Kidney (tissue), 13 donors: ENCODE measurements at regions not wholly inside any gene's neighbourhood (a gene's known extent, or its start where the extent isn't known, plus 50 kb on each side); places are given as distances from the start of the nearest gene placed in this dataset.

ENCODE experiments used
- DNase-seq, 5 donors: peaks; one replicate each; pipeline ENCODE4 v3.0.0-alpha.2; 2013 to 2020
- FAIRE-seq: peaks from 2 replicates; lab custom pipeline; 2012; peaks lifted over from hg19 to GRCh38; lab: Jason Lieb, UNC
- H3K27ac ChIP-seq, 2 donors: one replicate each; pipeline ENCODE4 v1.7.0; 2013; ENCODE audit warnings: low read depth in 2 of 2, low read length in 2 of 2, inconsistent platforms in 1 of 2
- H3K27me3 ChIP-seq: one replicate; pipeline ENCODE4 v1.7.1; 2013; ENCODE audit warnings: low read length, inconsistent platforms; ENCODE audit not compliant: control insufficient read depth, insufficient read depth
- H3K36me3 ChIP-seq, 3 donors: one replicate each; pipeline versions ENCODE4 v1.7.0 to v1.7.1; 2013; ENCODE audit warnings: low read length in 3 of 3, control low read depth in 1 of 3, inconsistent platforms in 1 of 3; ENCODE audit not compliant: insufficient read depth in 3 of 3, control insufficient read depth in 2 of 3
- H3K4me1 ChIP-seq, 3 donors: one replicate each; pipeline versions ENCODE4 v1.7.0 to v1.7.1; 2013; ENCODE audit warnings: low read length in 3 of 3, inconsistent platforms in 1 of 3, low read depth in 1 of 3; ENCODE audit not compliant: control insufficient read depth in 2 of 3, insufficient read depth in 2 of 3
- H3K4me3 ChIP-seq, 3 donors: one replicate each; pipeline versions ENCODE4 v1.7.0 to v1.8.1; 2013; ENCODE audit warnings: low read length in 3 of 3, control low read depth in 1 of 3, inconsistent platforms in 1 of 3
- H3K9ac ChIP-seq, 3 donors: one replicate each; pipeline versions ENCODE4 v1.7.0 to v1.7.1; 2013; ENCODE audit warnings: low read length in 3 of 3, control low read depth in 1 of 3, inconsistent platforms in 1 of 3
- H3K9me3 ChIP-seq, 3 donors: one replicate each; pipeline versions ENCODE4 v1.7.0 to v1.7.1; 2013; ENCODE audit warnings: low read length in 3 of 3, control low read depth in 1 of 3, inconsistent platforms in 1 of 3; ENCODE audit not compliant: control insufficient read depth in 2 of 3, insufficient read depth in 1 of 3
- intact Hi-C: fragments of 100-400 bp; cut with DNase I; formaldehyde crosslinking; loops from one replicate; pipeline ENCODE4 v1.11.1; 2022
- TF ChIP-seq, protein P1 (sequence below): IDR thresholded peaks from 3 replicates; pipeline ENCODE4 v1.5.1; 2012; ENCODE audit warnings: mild to moderate bottlenecking, moderate library complexity, borderline replicate concordance; ENCODE audit not compliant: insufficient read depth; ENCODE audit errors: extremely low read depth
- donor health status: control.
- donor health status: control.
- donor health status: control.
- donor health status: control.
- donor health status: control.
- donor health status: DM: yes; HTN: yes; CAD: no.
- donor health status: Normal renal cell carcinoma (clear cell type).

DNA sequence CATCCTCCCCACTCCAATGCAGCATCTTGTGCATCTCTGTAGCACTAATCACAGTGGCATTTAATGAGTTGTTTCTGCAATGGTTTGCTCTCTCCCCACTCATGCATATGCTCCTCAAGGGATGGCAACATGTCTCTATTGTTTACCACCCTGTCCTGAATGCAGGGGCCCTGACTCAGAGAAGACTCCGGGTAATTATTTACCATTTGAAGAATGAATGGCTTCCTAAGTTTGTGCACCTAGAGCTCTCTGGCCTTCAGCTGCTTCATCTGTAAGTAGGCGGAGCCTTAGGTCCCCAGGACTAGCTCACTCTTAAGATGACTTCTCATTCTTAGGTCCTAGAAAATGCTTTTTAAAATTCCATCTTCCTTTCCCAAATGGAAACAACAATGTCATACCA is 63.7 kb upstream of the IGSF21 start:
- TF ChIP-seq, protein P1, sequence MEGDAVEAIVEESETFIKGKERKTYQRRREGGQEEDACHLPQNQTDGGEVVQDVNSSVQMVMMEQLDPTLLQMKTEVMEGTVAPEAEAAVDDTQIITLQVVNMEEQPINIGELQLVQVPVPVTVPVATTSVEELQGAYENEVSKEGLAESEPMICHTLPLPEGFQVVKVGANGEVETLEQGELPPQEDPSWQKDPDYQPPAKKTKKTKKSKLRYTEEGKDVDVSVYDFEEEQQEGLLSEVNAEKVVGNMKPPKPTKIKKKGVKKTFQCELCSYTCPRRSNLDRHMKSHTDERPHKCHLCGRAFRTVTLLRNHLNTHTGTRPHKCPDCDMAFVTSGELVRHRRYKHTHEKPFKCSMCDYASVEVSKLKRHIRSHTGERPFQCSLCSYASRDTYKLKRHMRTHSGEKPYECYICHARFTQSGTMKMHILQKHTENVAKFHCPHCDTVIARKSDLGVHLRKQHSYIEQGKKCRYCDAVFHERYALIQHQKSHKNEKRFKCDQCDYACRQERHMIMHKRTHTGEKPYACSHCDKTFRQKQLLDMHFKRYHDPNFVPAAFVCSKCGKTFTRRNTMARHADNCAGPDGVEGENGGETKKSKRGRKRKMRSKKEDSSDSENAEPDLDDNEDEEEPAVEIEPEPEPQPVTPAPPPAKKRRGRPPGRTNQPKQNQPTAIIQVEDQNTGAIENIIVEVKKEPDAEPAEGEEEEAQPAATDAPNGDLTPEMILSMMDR = no peak
- H3K27ac ChIP-seq = no peak overlapping the region
- intact Hi-C loops = no loop called here
- H3K4me3 ChIP-seq = no peak overlapping the region
- no peaks in the 10 kb centered on the region for H3K4me1 ChIP-seq
- H3K9me3 ChIP-seq = no peaks in the 10 kb centered on the region
- FAIRE-seq = no peak
- DNase-seq = no peak
- H3K27me3 ChIP-seq = no peaks in the 10 kb centered on the region
- no peak overlapping the region for H3K9ac ChIP-seq
- H3K36me3 ChIP-seq = no peaks in the 10 kb centered on the region

DNA sequence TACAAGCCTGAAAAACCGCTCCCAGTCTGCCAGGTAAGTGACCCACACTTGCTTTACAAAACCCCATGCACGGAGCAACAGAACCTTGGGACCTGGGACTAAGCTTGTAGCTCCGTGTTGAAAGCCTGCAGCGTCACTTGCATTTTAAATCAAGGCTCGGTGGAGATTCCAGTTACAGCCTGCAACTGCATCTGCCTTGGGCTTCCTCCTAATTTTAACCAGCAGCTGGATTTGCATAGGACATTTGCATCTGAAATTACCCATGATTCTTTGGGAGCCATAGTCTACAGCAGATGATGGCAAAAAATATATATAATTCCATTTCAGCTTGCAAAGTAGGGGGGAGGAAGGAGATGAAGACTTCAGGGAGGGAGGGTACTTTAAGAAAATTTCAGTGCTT is 62.4 kb upstream of the IGSF21 start:
- H3K36me3 ChIP-seq = no peaks in the 10 kb centered on the region
- intact Hi-C loops = no loop called here
- no peaks in the 10 kb centered on the region for H3K9me3 ChIP-seq
- H3K27me3 ChIP-seq = no peaks in the 10 kb centered on the region
- FAIRE-seq (no peak), DNase-seq (no peak)
- H3K9ac ChIP-seq = no peak overlapping the region
- no peak overlapping the region for H3K4me3 ChIP-seq
- TF ChIP-seq, protein P1 = no peak
- no peaks in the 10 kb centered on the region for H3K4me1 ChIP-seq
- no peak overlapping the region for H3K27ac ChIP-seq

DNA sequence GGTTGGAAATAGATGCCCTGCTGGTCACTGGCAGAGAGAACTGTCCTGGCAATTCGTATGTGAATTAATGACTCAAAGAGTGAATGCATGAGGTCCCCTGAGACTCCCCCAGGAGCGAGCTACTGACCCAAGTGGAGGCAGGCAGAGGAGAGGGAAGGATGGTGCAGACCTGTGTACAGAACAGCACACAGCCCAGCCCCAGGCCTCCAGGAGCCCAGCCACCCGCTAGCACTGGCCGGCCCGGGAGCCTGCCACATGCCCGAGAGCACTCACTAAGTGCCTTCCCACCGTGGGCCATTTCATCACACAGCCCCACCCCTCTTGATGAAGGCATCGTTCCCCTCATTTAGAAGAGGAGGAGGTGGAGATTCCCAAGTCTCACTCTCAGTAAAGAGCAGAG is 62.0 kb upstream of the IGSF21 start:
- FAIRE-seq (no peak), DNase-seq (no peak)
- Histone ChIP-seq H3K9ac (no peak overlapping the region), H3K27me3 (no peaks in the 10 kb centered on the region), H3K4me3 (no peak overlapping the region), H3K4me1 (no peaks in the 10 kb centered on the region), H3K27ac (no peak overlapping the region), H3K36me3 (no peaks in the 10 kb centered on the region), H3K9me3 (no peaks in the 10 kb centered on the region)
- intact Hi-C loops = no loop called here
- TF ChIP-seq, protein P1 = no peak

DNA sequence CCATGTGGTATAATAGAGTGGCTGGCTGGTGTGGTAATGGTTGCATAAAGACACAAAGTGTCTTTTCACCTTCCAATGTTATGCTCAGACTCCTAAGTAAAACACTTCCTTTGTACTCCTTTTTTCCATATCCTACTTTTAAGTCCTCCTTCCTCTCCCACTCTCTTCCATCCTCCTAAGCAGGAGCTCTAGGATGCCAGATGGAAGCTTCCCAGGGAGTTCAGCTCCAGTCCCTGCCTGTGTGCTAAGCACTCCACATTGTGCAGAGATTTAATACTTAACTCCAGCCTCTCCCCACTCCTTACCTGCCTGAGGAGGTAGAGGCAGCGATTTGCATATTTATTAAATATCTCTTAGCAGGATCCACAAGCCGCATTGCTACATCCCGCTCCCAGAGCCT is 60.5 kb upstream of the IGSF21 start:
- intact Hi-C loops = no loop called here
- Histone ChIP-seq H3K9ac (no peak overlapping the region), H3K4me1 (no peaks in the 10 kb centered on the region), H3K4me3 (no peak overlapping the region), H3K9me3 (no peaks in the 10 kb centered on the region), H3K36me3 (no peaks in the 10 kb centered on the region), H3K27ac (no peak overlapping the region), H3K27me3 (no peaks in the 10 kb centered on the region)
- FAIRE-seq (no peak), DNase-seq (no peak)
- TF ChIP-seq, protein P1 = no peak
